Loucy (cell line): ENCODE measurements at regions not wholly inside any gene's neighbourhood (a gene's known extent, or its start where the extent isn't known, plus 50 kb on each side); places are given as distances from the start of the nearest gene placed in this dataset.

Source experiments
- CTCF ChIP-seq: fragments of 200-600 bp; sonication (generic); conservative IDR thresholded peaks from 2 replicates; pipeline ENCODE4 v1.5.1; 2014; ENCODE audit warnings: mild to moderate bottlenecking, antibody characterized with exemption, low read length
- EZH2phosphoT487 ChIP-seq: fragments of 200-600 bp; IDR thresholded peaks from 2 replicates; pipeline ENCODE4 v1.6.1; 2018; ENCODE audit warnings: antibody characterized with exemption, mild to moderate bottlenecking, moderate library complexity, borderline replicate concordance

- TF ChIP-seq EZH2phosphoT487 (no peak), CTCF (no peak)
Observed at GRCh38 chr20:57025261-57025660, 241.2 kb downstream of the BMP7 start.
